DND-41 (cell line): ENCODE measurements at regions not wholly inside any gene's neighbourhood (a gene's known extent, or its start where the extent isn't known, plus 50 kb on each side); places are given as distances from the start of the nearest gene placed in this dataset.

Source experiments
- ATAC-seq: fragments of 200-7000 bp; cut with Tn5 transposase; 3 replicates; pipeline ENCODE4 v1.9.1; 2021; ENCODE audit warnings: low read depth; ENCODE audit not compliant: insufficient read depth
- DNase-seq: peaks from one replicate; pipeline ENCODE4 v3.0.0-alpha.2; 2020
- H2AFZ ChIP-seq: 2 replicates; pipeline ENCODE4 v1.6.0; 2012; ENCODE audit warnings: low read depth, low read length
- H3K27ac ChIP-seq: 2 replicates; pipeline ENCODE4 v1.5.1; 2012; ENCODE audit warnings: low read length, inconsistent platforms
- H3K27me3 ChIP-seq: fragments of 200-600 bp; sonication (generic); 2 replicates; pipeline ENCODE4 v1.6.0; 2012; ENCODE audit warnings: low read length, mild to moderate bottlenecking, inconsistent platforms; ENCODE audit not compliant: insufficient read depth, poor library complexity
- H3K36me3 ChIP-seq: 2 replicates; pipeline ENCODE4 v1.5.1; 2012; ENCODE audit warnings: low read length, inconsistent platforms; ENCODE audit not compliant: insufficient read depth
- H3K4me1 ChIP-seq: 2 replicates; pipeline ENCODE4 v1.5.1; 2012; ENCODE audit warnings: mild to moderate bottlenecking, low read length; ENCODE audit not compliant: insufficient read depth
- H3K4me2 ChIP-seq: 2 replicates; pipeline ENCODE4 v1.6.0; 2012; ENCODE audit warnings: mild to moderate bottlenecking, moderate library complexity, low read length, inconsistent platforms; ENCODE audit not compliant: insufficient read depth
- H3K4me3 ChIP-seq, 2 experiments: fragments of 200-600 bp in 1 of 2; shearing (Covaris generic) in 1 of 2; 2 replicates each; pipeline ENCODE4 v1.5.1; 2012 to 2016; ENCODE audit warnings: inconsistent platforms in 2 of 2, low read length in 2 of 2, mild to moderate bottlenecking in 2 of 2, low read depth in 1 of 2, moderate library complexity in 1 of 2
- H3K79me2 ChIP-seq: 2 replicates; pipeline ENCODE4 v1.6.0; 2012; ENCODE audit warnings: low read length, inconsistent platforms; ENCODE audit not compliant: insufficient read depth
- H3K9ac ChIP-seq: 2 replicates; pipeline ENCODE4 v1.6.0; 2012; ENCODE audit warnings: low read depth, mild to moderate bottlenecking, inconsistent platforms, low read length, moderate library complexity
- H3K9me3 ChIP-seq: 2 replicates; pipeline ENCODE4 v1.5.1; 2012; ENCODE audit warnings: low read length, moderate library complexity, mild to moderate bottlenecking, inconsistent platforms; ENCODE audit not compliant: insufficient read depth, severe bottlenecking
- H4K20me1 ChIP-seq: 2 replicates; pipeline ENCODE4 v1.6.0; 2012; ENCODE audit warnings: low read length; ENCODE audit not compliant: insufficient read depth
- CTCF ChIP-seq: IDR thresholded peaks from 2 replicates; pipeline ENCODE4 v1.5.1; 2012; ENCODE audit warnings: borderline replicate concordance, low read length, moderate library complexity, mild to moderate bottlenecking; ENCODE audit not compliant: poor library complexity, severe bottlenecking; ENCODE audit errors: extremely low read depth
- EZH2 ChIP-seq: IDR thresholded peaks from 3 replicates; pipeline ENCODE4 v1.6.1; 2012; ENCODE audit warnings: borderline replicate concordance, low read depth, mild to moderate bottlenecking, moderate library complexity, low read length, inconsistent platforms; ENCODE audit not compliant: severe bottlenecking

DNA sequence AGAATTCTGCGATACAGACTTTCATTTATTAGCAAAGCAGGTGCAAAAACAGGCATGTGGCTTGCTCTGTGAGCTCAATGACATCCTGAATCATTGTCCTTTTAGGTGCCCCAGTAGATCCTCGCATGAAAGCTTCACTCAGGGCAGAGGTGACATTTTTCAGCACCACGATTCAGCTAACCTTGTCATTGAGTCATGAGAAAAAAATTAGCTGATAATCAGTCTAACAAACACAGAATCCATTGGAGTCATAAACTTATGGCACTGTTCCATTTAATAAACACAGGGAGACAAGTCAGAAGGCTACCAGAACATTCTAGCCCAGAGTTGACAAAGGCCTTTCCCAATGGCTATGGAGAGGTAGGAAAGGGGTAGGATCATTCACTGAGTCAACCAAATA is 104.8 kb upstream of the RAD23B start:
- H3K9ac ChIP-seq = no peak overlapping the region
- H3K4me1 ChIP-seq = no peaks in the 10 kb centered on the region
- H3K4me2 ChIP-seq = no peak overlapping the region
- DNase-seq = no peak
- TF ChIP-seq CTCF = no peak
- TF ChIP-seq EZH2 = no peak
- H4K20me1 ChIP-seq = no peaks in the 10 kb centered on the region
- no peaks in the 10 kb centered on the region for H3K9me3 ChIP-seq
- no peaks in the 10 kb centered on the region for H3K27me3 ChIP-seq
- no peak overlapping the region for H3K4me3 ChIP-seq
- H3K27ac ChIP-seq = no peak overlapping the region
- H3K36me3 ChIP-seq = no peaks in the 10 kb centered on the region
- no peaks in the 10 kb centered on the region for H3K79me2 ChIP-seq
- no peak for ATAC-seq
- H2AFZ ChIP-seq = no peak overlapping the region

GRCh38 chr9:107180206-107180605 is 102.9 kb upstream of the RAD23B start:
- no peaks in the 10 kb centered on the region for H3K79me2 ChIP-seq
- H3K4me1 ChIP-seq = no peaks in the 10 kb centered on the region
- H3K9me3 ChIP-seq = no peaks in the 10 kb centered on the region
- no peak overlapping the region for H3K4me3 ChIP-seq
- TF ChIP-seq CTCF (no peak), EZH2 (no peak)
- H4K20me1 ChIP-seq = no peaks in the 10 kb centered on the region
- no peak overlapping the region for H3K4me2 ChIP-seq
- ATAC-seq (no peak), DNase-seq (no peak)
- no peak overlapping the region for H2AFZ ChIP-seq
- H3K36me3 ChIP-seq = no peaks in the 10 kb centered on the region
- H3K27me3 ChIP-seq = no peaks in the 10 kb centered on the region
- no peak overlapping the region for H3K9ac ChIP-seq
- no peak overlapping the region for H3K27ac ChIP-seq

GRCh38 chr9:107183176-107183575 is 99.9 kb upstream of the RAD23B start:
- Histone ChIP-seq H3K27ac (no peak overlapping the region), H3K4me2 (no peak overlapping the region), H2AFZ (no peak overlapping the region), H3K79me2 (no peaks in the 10 kb centered on the region), H3K9me3 (no peaks in the 10 kb centered on the region), H3K4me1 (no peaks in the 10 kb centered on the region), H3K9ac (no peak overlapping the region), H3K4me3 (no peak overlapping the region), H4K20me1 (no peaks in the 10 kb centered on the region), H3K36me3 (no peaks in the 10 kb centered on the region), H3K27me3 (no peaks in the 10 kb centered on the region)
- TF ChIP-seq EZH2 (no peak), CTCF (no peak)
- DNase-seq (no peak), ATAC-seq (no peak)

GRCh38 chr9:107188376-107188775 is 94.7 kb upstream of the RAD23B start:
- TF ChIP-seq EZH2 = no peak
- no peak for TF ChIP-seq CTCF
- H3K36me3 ChIP-seq = no peaks in the 10 kb centered on the region

More at GRCh38 chr9:107188376-107188775, 94.7 kb upstream of the RAD23B start:
- H2AFZ ChIP-seq = no peak overlapping the region
- H3K79me2 ChIP-seq = no peaks in the 10 kb centered on the region
- no peaks in the 10 kb centered on the region for H4K20me1 ChIP-seq
- ATAC-seq = no peak
- H3K9ac ChIP-seq = no peak overlapping the region
- H3K4me1 ChIP-seq = no peaks in the 10 kb centered on the region
- no peak overlapping the region for H3K4me3 ChIP-seq
- H3K27ac ChIP-seq = no peak overlapping the region
- H3K27me3 ChIP-seq = no peaks in the 10 kb centered on the region
- H3K4me2 ChIP-seq = no peak overlapping the region
- DNase-seq = no peak
- H3K9me3 ChIP-seq = no peaks in the 10 kb centered on the region
